NCI-H2196 treated with DMSO at 0.1 percent for 48 hours (cell line): ENCODE measurements at regions not wholly inside any gene's neighbourhood (a gene's known extent, or its start where the extent isn't known, plus 50 kb on each side); places are given as distances from the start of the nearest gene placed in this dataset.
"Not testable (repeated sequence)": the region's sequence is repeated elsewhere in the genome, so short reads cannot be mapped to it uniquely, and the experiment has no call there.

Source experiments
- DNase-seq: peaks from one replicate; lab custom pipeline; 2025; ENCODE audit not compliant: unreplicated experiment; lab: John Stamatoyannopoulos, UW

DNA sequence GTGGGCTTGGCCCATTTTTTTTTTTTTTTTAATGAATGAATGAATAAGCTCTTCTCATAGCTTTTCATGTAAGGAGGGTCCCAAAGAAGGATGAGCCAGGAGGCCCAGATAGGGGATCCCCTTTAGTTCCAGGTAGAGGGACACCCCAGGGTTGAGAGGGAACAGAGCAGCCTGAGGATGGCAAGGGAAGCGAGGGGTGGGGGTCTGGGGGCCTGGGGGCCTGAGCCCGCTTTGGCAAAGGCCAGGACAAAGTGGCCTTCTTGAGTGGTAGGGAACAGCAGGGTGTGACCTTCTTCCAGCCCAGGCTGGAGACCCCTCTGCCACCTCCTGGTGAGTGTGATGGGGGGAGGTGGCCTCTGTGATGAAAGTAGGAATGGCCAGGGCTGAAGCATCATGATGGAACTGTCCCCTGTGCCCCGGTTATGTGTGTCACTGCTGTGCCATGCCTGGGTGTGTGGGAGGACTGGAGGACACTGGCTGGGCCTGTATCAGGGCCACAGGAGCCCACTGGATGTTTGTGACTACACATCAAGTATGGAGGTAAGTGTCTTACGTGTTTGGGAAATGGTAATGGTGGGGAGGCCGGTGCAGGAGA lies 263.5 kb upstream of the HDAC4 start:
- no peak for DNase-seq

DNA sequence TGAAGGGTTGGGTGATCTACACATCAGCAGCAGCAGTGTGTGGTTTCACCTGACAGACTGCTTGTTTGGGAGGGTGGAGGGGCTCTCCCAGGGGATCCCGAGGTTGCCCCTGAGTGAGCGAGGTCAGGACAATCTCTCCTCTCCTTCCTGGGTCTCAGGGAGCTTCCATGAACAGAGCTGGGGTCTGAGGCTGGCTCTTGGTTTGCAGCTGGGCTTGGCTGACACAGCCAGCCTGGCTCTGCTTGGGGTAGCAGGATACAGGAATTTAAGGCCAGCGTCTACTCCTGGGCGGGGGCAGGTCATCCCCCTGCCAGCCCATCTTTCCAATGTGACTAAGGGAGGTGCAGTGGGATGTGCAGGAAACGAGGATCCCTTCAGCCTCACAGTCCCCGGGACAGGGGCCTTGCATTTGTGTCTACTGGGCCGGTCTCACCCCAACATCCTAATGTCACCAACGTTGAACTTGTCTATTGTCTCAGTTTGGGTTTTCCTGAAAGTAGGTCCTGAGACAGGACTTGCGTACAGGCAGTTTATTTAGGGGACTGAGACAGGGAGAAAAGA lies 262.6 kb upstream of the HDAC4 start:
- no peak for DNase-seq

DNA sequence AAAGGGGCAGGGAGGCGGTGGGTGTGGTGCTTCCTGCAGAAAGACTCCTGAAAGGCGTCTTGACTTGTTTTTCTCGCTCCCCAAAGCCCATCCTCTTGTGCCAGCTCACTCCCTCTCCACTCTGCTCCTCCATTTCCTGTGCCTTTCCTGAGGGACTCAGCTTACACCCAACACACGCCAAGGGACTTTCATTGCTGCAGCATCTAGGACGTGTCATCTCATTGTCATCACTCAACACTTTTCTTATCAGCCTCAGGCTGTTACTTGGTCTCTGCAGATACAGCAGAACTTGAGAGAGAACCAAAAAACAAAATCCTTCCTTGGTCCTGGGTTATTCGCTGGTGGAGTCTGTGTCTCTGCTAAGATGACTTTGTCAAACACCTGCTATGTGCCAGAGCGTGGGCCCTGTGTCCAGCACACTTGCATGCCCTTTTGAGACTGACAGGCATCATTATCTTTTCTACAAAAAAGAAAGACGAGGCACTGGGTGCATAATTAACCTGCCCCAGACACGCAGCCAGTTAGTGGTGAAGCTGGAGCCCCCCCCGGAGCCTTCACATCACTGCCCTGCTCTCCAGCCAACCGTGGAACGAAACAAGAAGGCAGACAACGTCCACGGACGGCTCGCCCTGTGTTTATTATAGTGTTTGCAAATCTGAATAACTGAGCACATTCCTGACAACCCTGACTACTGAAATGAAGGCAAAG lies 261.7 kb upstream of the HDAC4 start:
- DNase-seq, result no peak

DNA sequence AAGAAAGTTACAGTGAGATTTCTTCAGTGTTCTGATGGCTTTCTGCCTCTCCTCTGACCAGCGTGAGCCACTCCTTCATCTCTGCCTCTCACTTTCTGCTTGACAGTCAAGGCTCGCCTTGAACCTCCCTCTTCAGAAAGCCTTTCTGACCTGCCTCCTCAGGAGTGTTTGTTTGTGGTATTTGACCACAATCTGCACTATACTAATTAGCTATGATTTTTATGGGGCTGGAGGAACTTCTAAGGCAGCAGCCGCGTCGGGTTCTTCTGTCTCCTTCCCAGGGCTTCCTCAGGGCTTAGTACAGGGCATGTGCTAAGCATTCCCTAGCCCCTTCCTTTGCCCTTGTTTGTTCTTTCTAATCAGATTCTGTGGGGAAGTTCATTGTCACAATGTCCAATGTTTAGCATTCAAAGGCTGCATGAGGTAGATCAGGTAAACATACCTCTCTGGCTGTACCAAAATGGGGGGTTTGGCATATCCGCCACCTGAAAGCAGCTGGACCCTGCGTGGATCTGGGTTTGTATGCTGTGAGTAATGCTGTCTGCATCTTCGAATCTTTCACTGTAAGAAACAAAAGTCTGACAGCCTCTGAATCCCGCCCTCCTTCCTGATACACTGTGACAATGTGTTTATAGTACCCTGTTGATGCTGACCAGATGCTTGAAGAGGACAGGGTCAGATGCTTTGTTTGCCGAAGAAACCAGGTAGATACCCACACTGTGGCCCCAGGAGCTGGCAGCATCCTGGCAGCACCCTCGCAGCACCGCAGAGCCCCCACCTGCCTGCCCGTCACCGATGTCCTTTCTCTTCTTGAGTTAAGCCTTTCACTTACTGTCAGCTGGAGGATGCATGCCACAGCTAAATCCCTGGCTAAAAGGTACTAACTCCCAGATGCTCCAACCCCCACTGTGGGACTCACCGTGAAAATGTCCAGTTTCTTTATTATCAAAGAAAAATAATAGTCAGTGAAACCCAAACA lies 260.8 kb upstream of the HDAC4 start:
- no peak for DNase-seq

DNA sequence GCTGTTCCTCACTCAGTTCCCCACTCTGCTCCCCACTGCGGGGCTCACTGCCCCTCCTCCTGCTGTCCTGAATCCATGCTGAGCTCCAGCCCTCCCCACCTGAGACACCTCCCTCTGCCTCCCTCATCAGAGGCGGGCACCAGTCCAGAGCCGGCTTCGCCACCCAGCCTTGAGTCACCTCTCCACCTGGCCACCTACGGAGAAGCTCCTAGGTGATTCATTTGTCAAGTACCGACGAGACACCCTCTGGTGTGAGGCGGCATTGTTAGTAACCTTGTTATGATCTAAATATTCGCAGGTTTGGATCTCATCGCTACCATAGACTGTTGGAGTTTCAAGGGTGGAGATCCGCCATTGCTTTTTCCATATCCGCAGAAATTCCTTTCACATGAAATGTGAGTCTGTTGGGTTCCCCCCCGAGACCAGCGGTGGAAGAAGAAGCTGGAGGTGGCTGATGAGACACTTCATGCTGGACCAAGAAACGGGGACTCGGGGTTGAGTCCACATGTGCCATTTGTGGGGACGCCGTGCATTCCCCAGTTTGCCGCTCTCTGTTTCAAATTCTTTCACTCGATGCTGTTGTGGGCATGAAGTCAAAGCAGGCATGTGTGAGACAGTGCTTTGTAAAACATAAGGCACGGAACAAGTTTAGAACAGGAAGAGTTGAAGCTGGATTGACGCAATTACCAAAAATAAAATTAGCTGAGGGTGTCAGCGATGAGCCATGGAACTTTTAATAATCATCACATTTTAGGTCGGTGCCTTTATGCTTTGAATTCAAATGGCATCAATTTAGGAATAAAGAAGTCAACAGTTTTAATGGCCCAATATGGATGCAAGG lies 259.8 kb upstream of the HDAC4 start:
- peak; percentile 21 for DNase-seq

DNA sequence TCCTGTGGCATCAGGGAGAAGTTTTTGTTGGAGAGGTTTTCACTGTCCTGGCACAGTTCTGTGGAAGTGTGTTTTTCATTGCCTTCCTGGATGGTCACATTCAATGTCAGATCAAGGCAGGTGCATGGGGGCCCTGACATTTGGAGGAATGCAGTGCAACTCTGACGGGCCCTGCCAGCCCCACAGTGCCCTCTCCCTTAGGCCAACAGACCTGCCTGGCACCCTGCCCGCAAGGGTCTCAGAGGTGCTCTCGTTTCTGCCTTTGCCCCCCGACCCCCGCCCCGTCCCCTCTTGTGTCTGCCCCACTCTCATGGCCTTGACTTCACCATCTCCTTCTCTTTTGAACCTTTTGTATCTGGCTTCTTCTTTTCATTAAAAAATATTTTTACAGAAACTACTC lies 257.2 kb upstream of the HDAC4 start:
- no peak for DNase-seq

DNA sequence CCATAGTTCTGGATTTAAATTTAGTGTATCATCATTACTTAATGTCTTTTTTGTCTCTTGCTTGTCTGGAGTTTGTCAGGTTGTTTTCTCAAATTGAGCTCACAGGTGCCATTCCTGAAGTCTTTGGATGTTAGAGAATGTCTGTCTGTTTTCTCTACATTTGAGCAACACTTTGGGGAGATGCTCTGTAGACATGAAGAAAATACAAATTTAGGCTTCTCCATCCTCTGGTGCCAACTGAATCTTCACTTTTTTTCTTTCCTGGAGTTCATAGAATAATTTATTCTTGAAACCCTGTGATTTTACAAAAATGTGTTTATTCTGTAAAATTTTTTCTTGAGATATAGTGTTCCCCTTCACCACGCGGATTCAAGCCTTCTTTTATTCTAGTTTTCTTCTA lies 256.4 kb upstream of the HDAC4 start:
- no peak for DNase-seq

DNA sequence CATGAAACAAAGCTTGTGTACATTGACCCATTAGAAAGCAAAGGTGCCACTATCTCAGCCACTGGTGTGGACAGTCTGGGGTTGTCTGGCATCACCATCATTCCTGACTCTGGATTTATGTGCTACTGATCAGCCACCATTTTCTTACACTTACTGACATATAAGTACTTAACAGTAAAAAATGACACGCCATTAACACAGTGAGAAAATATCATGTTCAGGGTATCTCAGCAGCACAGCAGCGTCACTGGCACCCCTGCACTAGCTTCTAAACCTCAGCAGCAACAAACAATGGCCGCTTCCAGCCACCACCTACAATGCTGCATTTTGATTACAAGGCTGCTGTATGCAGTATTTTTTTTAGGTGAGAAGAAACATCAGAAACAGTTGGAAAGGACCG lies 253.4 kb upstream of the HDAC4 start:
- DNase-seq, result no peak

DNA sequence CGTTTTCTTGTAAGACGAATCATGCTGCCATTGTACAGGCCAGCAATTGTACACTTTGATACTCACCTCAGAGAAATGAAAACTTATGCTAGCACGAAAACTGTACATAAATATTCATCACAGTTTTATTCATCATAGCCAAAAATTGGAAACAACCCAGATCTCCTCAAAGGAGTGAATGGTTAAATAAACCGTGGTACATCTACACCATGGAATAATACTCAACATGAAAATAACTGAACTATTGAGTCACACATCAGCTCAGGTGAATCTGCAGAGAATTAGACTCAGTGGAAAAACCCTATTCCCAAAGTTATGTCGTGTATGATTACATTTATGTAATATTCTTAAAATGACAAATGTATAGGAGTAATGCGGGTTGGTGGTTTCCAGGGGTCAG lies 251.0 kb upstream of the HDAC4 start:
- DNase-seq, result no peak

DNA sequence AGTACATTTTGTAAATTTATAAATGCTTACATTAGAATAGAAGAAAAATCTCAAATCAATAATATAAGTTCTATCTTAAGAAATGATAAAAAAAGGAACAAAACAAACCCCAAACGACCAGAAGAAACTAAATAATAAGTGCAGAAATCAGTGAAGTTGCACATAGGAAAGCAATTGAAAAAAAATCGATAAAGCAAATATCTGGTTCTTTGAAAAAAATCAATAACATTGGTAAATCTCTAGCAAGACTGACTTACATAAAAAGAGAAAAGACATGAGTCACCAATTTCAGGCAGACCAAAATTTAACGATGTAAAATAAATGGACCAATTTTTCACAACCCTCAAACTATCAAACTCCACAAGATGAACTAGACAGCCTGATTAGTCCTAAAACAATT lies 249.9 kb upstream of the HDAC4 start:
- DNase-seq, result no peak

DNA sequence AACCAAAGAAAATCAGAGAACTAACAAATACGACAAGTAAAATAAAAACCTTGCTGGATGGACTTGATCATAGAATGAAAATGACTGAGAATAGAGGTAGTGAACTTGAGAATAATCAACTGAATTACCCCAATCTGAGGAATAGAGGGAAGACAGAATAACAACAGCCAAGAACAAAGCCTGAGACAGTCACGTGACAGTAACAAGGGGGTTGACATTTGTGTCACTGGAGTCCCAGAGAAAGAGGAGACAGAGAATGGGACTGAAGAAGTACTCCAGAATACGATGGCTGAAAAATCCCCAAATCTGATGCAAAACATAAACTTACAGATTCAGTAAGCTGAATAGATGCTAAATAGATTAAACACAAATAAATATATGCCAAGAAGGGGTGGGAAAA lies 248.5 kb upstream of the HDAC4 start:
- DNase-seq, result no peak

DNA sequence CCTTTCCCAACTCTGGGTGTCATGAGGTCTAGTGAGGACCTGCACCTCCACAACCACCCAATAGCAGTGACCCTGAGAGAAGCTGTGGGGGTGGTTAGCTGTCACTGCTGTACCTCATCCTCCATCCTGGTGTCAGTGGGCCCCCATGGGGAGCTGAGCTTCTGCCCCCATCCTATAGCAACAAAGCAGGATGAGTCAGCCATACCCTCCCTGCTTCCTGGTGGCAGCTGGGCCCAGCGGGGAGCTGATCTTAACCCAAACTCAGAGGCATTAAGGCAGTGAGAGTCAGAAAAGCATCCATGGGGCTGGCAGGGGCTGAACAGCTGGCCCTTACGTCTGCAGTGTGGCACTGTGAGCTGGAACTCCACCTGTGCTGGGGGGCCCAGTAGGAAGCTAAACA lies 247.8 kb upstream of the HDAC4 start:
- DNase-seq, result no peak

DNA sequence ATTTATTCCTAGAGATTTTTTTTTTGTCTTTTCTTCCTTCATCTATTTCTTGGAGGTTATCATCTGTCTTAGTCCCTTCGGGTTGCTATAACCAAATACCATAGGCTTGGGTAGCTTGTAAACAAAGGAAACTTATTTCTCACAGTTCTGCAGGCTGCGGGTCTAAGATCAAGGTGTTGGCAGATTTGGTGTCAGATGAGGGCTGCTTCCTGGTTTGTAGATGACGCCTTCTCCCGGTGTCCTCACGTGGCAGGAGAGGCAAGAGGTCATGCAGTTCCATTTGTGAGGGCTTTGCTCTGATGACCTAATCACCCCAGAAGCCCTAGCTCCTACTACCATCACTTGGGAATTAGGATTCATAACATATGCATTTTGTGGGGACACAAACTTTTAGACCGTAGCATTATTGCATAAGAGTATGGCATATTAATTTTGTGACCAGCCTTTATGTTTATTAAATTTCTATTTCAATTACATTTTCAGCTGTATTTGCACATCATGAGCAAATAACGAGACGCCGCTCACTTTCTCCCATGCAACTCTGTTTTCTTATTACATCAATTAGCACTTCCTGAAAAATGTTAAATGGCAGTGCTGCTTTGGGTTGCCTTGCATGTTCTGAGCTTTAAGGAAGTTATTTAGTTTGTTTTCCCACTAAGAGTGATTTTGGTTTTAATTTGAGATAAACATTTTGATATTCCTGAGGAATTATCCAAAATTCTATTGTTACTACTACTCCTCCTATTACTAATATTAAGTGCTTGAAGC lies 246.4 kb upstream of the HDAC4 start:
- no peak for DNase-seq

DNA sequence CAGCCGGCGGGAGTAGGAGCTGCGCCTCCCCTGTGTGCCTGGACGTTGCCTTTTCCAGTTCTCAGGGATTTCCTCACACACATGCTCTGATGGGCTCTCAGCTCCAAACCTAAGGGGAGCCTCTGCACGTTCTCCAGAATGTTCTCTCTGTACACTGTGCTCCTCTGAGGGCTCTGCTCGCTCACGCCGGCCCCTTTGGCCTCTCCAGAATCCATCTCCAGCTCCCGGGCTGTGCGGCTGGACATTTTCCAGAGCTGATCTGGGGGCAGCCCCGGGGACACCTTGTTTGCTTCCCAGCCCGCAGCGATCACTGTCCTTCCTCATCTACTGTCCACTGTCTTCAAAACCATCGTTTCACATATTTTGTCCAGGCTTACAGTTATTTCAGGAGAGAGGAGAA lies 245.4 kb upstream of the HDAC4 start:
- DNase-seq, result no peak

DNA sequence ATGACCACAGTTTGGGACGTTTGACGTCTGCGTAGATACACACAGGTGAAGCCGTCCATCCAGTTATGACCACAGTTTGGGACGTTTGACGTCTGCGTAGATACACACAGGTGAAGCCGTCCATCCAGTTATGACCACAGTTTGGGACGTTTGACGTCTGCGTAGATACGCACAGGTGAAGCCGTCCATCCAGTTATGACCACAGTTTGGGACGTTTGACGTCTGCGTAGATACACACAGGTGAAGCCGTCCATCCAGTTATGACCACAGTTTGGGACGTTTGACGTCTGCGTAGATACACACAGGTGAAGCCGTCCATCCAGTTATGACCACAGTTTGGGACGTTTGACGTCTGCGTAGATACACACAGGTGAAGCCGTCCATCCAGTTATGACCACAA lies 243.8 kb upstream of the HDAC4 start:
- not testable (repeated sequence) for DNase-seq

DNA sequence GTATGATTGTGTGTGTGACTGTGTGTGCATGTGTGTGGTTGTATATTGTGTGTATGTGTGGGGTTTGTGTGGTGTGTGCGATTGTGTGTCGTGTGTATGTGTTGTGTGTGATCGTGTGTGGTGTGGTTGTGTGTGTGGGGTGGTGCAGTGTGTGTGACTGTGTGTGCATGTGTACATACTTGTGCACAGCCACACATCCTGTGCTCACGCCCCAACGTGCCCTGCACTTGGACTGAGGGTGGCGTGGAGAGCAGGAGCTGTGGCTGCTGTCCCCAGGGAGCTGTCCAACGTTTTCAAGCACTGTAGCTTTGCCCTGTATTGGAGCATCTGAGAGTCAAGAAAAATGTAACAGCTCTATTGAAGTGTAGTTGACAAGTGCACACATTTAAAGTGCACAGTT lies 243.2 kb upstream of the HDAC4 start:
- DNase-seq, result no peak

DNA sequence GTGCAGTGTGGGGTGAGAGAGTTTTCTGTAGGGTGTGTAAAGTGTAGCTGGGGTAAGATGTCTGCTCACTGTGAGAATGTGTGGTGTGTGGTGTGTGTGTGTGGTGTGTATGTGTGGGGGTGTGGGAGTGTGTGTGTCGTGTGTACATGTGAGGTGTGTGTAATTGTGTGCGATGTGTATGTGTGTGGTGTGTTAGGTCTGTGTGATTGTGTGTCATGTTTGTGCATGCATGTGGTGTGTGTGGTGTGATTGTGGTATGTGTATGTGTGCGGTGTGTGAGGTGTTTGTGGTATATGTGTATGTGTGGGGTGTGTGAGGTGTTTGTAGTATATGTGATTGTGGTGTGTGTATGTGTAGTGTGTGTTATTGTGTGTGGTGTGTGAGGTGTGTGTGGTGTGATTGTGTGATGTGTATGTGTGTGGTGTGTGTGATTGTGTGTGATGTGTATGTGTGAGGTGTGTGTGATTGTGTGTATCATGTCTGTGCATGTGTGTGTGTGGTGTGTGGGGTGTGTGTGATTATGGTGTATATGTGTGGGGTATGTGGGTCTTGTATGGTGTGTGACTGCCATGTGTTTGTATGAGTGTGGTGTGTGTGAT lies 241.7 kb upstream of the HDAC4 start:
- DNase-seq, result no peak

DNA sequence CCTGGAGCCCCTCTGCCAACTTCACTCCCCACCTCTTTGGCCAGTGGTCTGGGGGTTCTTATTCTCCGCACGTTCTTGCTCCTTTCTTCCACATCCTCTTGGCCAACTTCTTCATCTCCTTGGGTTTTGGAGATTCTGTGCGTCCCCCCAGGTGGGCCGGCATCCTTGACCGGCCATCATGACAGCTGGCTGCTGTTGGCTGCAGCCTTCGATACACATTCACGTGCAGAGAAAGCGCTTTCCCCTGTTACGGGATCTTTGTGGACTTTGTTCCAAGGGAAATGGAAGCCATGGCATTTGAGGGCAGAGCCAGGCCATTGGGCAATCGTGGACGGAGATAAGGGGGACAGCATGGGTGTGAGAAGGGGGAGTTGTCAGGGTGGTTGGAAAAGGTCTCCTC lies 241.1 kb upstream of the HDAC4 start:
- DNase-seq, result not testable (repeated sequence)

DNA sequence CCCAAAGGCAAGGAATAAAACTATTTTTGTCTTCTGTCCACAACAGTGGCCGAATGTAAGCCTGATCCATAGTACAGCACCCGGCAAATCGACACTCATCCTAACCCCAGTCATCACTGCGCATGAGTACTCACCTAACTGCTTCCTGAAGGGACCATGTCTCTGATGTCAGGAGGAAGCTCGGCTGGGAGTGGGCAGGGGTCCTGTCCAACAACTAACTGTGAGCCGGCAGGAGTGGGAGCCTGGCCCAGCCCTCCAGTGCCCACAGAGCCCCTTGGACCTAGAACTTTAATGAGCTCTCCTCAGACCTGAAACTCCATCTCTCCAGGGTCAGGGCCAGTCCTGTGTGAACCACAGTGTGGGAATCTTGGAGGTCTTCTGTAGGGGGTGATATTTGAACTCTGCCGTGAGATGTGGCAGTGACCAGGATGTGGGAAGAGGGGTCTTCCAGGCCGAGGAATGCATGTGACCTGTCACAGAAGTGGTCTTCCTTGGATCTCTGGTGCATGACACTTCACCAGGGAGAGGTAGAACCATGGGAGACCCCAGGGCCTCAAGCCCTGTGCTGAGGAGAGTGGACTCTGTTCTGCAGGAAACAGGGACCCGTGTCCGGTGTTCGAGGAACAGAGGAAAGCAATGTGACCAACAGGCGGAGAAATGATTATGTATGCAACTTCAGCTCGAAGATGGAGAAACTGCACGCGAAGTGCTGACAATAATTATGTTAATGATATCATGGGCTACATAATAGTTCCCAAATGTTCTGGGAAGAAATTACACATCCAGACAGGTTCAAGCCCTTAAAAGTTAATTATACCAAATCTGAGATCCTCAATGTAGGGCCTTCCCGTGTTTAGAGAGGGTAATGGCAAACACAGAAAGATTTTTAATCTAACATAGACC lies 240.1 kb upstream of the HDAC4 start:
- DNase-seq, result no peak
